NCI-H748 (cell line): ENCODE measurements at regions not wholly inside any gene's neighbourhood (a gene's known extent, or its start where the extent isn't known, plus 50 kb on each side); places are given as distances from the start of the nearest gene placed in this dataset.
A peak's percentile ranks its signal among the peaks of the same experiment; 100 is the strongest.

Experiments used
- DNase-seq: peaks from one replicate; lab custom pipeline; 2025; ENCODE audit not compliant: unreplicated experiment; lab: John Stamatoyannopoulos, UW

- no peak for DNase-seq
Observed at GRCh38 chr11:104365676-104366075, 201.7 kb upstream of the PDGFD start.

DNA sequence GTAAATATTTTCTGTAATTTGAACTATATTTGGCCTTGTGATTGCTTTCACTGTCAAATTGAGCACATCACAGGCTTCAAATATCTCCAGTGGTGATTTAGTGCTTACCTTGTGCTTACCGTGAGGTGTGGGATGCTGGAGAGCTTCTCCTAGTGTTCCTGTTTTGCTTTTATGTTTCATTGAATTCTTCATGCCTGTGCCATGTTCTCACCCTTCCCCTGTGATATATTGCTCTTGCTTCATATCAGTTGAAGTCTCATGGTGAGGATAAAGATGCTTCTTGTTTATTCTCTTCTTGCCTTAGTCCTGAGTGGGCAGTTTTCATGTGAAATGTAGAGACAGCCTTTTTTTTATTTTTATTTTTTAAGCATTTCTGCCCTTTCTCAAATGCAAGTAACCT, 198.0 kb upstream of the PDGFD start:
- peak; percentile 5 for DNase-seq

GRCh38 chr11:104352036-104352435, 188.1 kb upstream of the PDGFD start:
- peak; percentile 62 for DNase-seq

DNA sequence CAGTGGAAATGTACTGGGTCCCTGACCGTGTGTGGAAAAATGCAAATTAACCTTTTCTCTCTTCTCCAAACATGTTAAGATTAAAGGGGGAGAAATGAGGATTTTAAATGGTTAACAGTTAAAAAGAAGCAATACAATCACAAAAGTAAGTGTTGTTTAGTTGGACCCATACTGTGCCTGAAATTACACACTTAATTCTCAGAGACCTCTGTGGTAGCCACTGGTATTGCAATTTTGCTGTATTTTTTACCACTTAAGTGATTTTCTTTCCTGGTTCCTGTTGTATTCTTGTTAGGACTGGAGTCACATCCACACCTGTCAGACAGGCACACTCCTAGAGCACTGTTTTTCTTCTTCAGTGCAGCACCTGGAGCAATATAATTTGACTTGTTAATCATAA, 179.6 kb upstream of the PDGFD start:
- peak; percentile 89 for DNase-seq

DNA sequence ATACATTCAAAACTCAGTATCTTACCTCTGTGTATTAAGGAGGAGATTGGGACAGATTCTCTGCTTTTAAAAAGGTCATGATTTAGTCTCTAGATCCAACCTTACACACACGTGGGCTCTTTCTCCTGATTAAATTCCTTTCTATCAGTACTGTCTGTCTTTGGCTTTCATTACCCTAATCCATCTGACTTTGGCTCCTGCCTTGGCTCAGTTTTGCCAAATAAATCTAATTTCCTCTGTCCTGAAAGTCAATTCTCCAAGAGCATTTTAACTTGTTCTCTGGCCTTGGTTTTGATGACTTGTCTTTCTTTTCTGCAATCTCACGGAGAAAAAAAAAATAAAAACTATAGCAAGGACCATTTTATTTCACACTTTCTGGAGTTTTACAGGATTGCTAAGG, 176.6 kb upstream of the PDGFD start:
- DNase-seq, result no peak

- DNase-seq, result no peak
Observed at GRCh38 chr11:104339380-104339831, 175.5 kb upstream of the PDGFD start.

DNA sequence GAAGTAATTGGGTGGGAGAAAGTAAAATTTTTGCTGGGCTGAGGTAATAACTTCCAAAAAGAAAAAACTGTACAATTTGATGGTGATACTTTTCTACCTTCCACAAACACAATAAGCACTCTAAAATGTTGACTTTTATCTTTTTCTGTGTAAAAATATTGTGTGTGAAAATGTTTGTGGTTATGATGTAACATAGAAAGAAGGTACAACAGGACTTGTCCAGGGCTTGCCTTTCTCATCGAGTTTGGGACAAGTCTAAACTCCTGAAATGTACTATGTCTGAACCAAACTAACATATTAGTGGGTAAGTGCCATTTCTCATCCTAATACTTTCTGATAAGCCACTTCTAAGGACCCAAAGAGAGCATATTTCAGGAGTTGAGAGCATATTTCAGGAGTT, 174.2 kb upstream of the PDGFD start:
- no peak for DNase-seq

- no peak for DNase-seq
Observed at GRCh38 chr11:104337273-104337672, 173.3 kb upstream of the PDGFD start.

- no peak for DNase-seq
Observed at GRCh38 chr11:104333977-104334376, 170.0 kb upstream of the PDGFD start.

DNA sequence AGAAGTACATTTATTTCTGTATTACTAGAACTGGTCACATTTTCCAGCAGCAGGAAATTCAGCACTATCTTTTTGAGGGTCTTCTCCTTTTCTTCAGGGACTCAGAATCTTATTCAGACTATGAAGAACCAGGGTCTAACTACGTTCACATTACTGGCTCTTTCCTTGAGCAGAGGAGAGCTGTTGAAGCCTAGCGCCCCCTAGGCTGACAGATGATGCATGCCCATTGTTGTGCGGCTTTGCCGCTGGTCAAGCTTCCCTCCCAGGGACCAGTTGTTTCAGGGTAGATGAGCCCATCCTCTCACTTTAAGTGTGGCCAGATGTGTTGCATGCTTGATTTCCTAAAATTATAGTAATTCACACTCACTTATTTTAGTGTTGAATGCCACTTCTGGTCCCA, 168.2 kb upstream of the PDGFD start:
- DNase-seq, result peak; percentile 9

DNA sequence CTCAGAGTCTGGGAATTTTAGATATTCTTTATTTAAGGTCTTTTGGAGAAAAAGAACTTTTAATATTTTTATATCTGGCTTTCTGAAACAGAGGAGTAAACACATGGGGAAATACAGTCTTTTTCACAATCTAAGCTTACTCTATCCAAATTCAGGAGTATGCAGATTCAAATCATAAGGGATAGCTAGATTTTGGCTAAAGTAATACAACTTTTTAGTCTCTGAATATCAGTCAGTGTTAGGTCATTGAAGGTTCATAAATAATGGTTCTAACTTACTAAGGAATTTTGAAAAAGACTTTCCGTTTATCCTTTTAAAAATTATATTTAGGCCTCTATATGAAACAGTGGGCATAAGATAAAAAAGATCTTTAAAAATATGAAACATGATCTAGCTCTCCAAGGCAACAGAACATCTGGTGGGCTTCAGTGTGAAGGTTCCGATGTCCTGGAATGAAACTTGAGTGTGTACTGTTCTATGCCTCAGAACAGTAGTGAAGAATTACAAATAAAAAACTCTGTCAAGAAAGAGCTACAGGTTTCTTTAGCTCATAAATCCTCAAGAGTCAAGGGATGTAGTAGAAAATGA, 165.2 kb upstream of the PDGFD start:
- no peak for DNase-seq

DNA sequence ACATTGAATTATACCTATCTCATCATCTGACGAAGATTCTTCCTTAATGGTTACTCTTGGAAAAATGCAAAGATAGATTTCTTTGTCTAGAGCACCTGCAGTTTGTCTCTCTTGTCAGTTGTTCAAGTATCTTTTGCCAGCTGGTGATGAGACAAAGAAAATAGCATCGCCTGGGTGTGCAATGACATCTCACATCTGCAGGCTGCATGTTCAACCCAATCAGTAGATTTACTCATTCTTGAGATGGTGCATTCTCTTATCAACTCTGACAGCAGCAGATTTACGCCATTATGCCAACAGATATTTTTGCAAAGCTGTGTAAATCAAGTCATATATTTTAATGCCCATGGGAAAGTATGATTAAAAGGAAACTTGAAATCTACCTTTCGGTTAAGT, 164.6 kb upstream of the PDGFD start:
- no peak for DNase-seq

DNA sequence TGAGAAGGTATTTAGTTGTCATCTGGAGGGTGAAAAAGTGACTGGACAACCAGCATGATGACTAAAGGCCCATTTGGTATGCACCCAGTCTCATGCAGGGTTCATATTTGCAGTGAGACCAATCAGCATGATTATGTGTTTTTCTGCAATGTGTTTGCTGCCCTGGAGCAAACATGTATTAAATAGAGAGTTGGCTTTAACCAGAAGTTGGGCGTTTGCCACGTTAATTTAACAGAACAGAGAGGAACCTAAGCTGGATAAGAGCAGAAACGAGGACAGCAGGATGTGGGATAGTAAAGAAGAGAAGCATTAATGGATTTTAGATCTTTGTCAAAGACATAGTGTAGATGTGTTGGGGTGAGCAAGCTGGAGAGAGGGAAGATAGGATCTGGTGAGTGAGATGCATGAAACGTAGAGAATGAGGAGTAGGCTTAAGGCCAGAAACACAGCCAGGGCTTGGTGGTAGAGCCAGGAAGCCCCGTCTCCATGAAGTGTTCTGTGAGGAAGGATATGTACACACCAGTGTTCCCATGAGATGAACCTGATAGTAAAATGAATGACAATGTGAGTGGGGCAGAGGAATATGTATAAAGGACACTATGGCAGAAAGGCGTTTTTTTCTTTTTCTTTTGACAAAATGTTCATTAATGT, 164.0 kb upstream of the PDGFD start:
- DNase-seq, result no peak

- no peak for DNase-seq
Observed at GRCh38 chr11:104325093-104325492, 161.1 kb upstream of the PDGFD start.

- DNase-seq, result no peak
Observed at GRCh38 chr11:104324276-104324675, 160.3 kb upstream of the PDGFD start.

DNA sequence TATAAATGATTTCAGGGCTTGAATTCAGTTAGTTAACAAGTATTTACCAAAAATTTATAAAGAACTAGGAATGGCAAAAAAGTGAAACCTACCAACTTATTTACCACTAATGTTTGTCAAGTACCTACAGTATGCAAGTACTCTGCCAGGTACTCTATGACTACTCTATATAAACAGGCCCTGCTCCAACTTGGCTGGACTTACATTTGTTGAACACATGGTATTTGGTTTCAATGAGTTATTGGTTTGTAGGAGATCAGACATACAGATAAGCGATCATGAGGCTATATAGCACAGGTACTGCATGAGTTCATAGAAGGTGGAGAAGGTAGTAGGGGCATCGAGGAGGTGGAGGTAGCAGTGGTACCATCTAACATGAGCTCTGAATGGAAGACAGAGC, 159.9 kb upstream of the PDGFD start:
- no peak for DNase-seq

DNA sequence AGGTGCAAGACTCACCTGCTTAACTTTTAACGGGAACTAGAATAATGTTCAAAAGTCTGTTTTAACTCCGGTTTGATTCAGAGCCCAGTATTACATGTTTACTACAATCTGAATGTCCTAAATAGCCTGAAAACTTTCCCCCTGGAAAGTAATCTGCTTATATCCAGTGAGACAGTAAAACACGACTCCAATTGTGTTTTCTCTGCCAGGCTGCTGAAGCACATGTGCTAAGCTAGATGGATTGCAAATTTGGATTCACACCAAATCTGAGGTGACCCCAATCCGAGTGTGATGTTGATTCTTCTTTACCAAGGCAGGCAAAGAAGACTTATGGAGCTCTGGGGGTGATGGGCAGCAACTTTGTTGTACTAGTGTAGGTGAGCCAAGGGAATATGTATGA, 158.7 kb upstream of the PDGFD start:
- DNase-seq, result no peak

GRCh38 chr11:104320956-104321355, 157.0 kb upstream of the PDGFD start:
- no peak for DNase-seq

DNA sequence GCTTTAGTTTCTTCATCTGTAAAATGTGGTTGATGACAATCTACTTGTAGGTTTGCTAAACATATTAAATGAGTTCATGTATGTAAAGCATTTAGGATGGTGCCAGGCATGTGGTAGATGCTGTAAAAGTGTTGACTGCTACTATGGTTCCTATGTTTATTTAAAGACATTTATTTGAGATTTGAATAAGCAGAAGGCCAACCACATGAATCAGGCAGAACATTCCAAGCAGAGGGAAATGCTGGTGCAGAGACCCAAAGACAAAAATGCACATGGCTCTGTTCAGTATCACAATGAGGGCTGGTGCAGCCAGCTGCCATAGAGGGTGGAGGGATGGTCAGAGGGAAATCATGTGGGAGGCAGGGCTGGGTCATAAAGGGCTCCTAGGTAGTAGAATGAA, 156.2 kb upstream of the PDGFD start:
- DNase-seq, result no peak

DNA sequence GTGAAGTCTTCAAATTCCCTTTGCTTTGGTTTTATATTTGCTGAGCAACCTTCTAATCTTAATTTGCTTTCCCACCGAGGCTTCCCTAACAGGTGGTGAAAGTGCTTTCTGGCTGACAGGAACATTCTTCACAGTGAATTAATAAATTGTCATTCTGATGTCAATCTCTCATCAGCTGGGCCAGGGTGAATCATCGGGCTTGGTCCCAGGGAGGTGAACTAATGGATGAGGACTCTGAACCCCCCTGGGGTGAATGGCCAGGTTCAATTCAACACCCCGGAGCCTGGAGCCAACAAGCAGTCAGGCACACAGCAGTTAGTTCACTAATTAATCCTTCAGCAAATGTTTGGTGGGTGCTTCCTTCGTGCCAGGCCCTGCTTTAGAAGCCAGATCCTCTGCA, 155.4 kb upstream of the PDGFD start:
- no peak for DNase-seq

DNA sequence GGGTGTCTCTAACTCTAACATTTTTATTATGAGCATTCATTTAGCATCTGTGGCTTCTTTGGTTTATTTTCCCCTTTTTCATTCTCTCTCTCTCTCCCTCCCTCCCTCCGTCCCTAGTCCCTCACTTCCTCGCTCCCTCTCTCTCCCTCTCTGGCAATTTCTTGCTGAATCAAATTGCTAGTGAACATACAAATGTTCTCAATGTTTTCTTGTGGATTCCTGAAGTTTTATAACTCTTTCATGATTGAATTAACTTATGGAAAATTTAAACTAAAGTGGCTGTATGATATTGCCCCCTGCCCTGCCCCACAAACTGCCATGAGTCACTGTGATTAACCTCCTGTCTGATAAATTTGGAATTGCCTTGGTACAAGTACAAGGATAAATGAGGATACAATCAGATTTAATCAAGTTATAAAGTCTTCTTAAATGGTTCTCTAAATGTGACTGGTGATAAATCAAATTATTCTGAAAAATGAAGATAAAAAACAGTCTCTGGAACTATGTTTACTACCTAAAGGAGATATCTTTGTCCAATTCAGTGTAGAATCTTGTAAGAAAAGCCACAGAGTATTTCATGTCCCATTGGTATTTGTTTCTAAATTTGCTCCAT, 143.0 kb upstream of the PDGFD start:
- no peak for DNase-seq

- no peak for DNase-seq
Observed at GRCh38 chr11:104301776-104302175, 137.8 kb upstream of the PDGFD start.

GRCh38 chr11:104291646-104292045, 127.7 kb upstream of the PDGFD start:
- DNase-seq, result no peak
